Upper lobe of left lung (tissue), 4 donors: ENCODE measurements at regions not wholly inside any gene's neighbourhood (a gene's known extent, or its start where the extent isn't known, plus 50 kb on each side); places are given as distances from the start of the nearest gene placed in this dataset.

ENCODE experiments used
- CTCF ChIP-seq, 6 experiments: fragments of 450-650 bp in 4 of 6; fragments of 200-600 bp in 2 of 6; sonication (generic) in 2 of 6; IDR thresholded peaks; one replicate each; pipeline ENCODE4 v1.5.1; 2016 to 2019; ENCODE audit warnings: antibody characterized with exemption in 6 of 6
- EP300 ChIP-seq, 4 donors: sonication (generic); formaldehyde crosslinking; IDR thresholded peaks; one replicate each; pipeline ENCODE4 v1.5.1; 2017; ENCODE audit warnings: antibody characterized with exemption in 4 of 4, control low read depth in 2 of 4
- POLR2A ChIP-seq, 4 donors: fragments of 450-650 bp; IDR thresholded peaks; one replicate each; pipeline ENCODE4 v1.5.1; 2016 to 2017; ENCODE audit warnings: antibody characterized with exemption in 4 of 4, mild to moderate bottlenecking in 2 of 4
- POLR2AphosphoS5 ChIP-seq, 2 donors: sonication (generic); formaldehyde crosslinking; IDR thresholded peaks; one replicate each; pipeline ENCODE4 v1.5.1; 2017; ENCODE audit warnings: antibody characterized with exemption in 2 of 2

GRCh38 chr14:42378880-42379279 is 772.2 kb downstream of the LRFN5 start:
- TF ChIP-seq CTCF (IDR thresholded peaks at IDR 0.05) (no peak), EP300 (IDR thresholded peaks at IDR 0.05) (no peak), POLR2A (IDR thresholded peaks at IDR 0.05) (no peak), POLR2AphosphoS5 (IDR thresholded peaks at IDR 0.05) (no peak)
